ENCODE measurements at regions not wholly inside any gene's neighbourhood (a gene's known extent, or its start where the extent isn't known, plus 50 kb on each side); places are given as distances from the start of the nearest gene placed in this dataset.

DNA sequence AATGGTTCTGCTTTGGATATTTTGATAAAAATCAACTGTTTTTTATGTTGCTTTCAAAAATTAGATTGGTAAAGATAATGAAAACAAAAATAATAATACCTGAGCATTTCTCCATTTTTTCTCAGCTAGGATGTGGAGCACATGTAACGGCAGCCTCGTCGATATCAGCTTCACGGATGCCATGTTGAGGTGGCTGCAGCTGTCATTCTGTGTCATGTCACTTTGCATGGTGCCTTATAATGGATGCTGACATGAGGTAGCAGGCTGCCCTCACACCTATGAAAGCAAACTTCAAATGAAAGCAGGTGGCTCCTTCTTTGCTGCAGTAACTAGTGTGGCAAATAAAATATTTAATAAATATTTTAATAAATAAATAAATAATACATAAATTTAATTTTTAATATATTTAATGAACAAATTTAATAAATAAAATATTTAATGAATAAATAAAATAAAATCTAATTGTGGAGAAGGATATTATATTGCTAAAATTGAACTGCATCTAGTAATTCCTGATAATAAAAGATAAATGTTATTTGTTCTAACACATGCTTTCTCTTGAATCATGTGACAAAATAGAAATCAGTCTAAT is 955.7 kb upstream of the SLC10A2 start:
- DNase-seq: no peak

DNA sequence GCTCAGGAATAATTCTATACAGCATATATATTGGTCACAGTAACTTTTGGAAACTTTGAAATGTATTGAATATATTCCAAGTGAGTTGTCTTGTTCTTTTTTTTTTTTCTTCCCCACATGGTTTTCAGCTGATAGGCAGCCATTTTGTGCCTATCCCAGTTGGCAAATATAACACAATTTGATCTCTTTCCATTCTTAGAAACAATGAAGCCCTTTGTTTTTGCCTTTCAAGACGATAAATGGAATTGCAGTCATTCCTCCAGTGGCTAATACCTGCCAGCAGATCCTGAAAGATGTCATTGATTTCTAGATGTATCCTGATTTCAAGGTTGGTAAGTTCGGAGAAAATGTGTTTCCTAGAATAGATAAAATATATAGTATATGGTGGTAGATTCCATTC is 951.1 kb upstream of the SLC10A2 start:
- no peak for DNase-seq

DNA sequence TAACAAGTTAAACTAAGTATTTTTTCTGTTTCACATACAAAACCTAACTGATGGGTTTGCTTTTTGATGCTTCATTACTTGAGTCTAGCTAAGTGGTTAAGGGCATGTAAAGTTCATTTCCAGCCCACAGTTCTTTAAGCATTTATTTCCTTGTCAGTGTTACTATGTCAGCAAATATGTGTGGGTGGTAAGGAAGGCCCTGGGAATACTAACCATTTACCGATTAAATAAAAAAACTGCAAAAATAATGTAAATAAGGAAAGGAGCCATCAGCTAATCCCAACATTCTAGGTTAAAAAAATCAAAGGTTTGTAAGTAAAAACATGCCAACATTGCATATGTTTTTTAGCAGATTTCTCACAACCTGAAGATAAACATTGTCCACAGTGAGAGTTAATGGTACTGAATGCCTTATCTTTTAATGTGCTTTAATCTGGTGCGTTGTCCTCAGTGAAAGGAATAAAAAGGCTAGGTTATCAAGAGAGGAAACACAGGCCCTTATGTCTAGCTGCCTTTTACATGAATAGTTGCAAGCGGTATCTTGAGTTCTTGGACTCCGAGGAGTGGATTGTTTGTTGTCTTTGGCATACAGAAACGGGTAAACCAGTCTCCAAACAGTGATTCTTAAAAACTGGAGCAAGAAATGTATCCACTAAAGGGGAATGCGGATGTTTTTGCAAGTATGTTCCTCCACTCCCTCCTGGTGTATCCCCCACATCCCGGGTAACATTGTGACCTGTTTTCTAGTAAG is 949.6 kb upstream of the SLC10A2 start:
- no peak for DNase-seq

DNA sequence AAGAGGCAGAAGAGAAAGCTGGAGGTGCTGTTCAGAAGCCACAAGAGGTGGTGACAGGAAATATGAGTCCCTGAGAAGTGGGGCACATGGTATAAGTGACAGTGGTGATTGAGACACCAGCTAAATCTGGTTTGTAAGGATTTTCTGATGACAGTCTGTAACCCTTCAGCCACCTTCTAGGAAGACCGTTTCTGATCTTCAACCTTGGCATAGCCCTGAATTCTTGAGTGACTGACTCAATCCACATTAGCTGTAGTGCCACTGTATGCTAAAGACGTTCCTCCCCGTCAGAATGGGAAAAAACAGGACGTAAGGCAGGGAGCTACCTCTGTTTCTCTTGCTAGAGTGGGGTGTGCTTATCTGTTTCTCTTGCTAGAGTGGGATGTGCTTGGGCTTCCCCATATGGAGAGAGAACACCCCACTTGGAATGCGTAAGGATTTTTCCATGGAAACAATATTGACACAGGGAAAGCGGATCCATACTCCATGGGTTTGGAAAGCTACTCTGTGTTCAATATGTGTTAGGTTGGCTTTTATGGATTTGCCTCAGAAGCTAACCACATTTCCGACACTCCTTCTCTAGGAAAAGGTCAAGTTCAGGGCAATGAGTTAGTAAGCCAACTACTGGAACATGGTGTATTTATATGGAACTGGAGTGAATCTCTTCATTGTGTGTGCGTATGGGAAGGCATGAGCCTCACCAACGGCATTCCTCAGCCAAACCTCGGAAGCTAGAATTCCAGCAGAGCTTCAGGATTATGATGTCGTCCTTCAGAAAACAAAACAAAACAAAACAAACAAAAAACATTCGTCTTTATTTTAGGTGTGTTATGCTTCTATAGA is 948.8 kb upstream of the SLC10A2 start:
- no peak for DNase-seq

DNA sequence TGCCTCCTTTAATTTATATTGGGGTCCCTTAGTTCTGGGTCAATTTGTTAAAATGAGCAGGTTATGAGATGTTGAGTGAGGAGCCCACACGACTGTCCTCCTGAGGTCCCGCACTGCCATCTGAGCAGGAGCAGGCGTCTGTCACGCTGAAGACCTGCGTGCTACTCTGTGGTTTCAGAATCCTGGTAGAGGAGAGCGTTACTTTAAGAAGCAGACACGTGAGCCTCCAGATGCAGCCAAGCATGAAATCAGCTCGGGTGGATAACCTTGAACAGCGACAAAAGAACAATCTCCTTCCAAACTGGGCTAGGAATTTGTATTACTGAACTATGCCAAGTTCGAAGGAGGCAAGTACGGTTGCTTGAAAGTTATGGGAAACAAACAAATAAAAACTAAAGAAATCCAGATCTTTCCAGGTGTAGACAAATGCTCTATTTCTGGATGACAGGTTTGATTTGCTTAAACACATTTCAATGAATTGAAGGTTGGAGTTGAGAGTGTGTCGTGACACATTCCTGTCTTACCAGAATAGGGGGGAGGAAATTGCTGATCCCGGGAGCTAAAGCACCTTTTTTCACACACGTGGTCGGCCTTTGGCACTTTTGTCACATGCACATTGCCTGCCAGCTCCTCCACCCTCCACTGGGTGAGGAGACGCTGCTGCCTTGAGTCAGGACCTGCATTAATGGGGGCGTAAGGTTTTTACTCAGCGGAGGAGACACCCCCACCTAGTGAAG is 945.5 kb upstream of the SLC10A2 start:
- DNase-seq: no peak

DNA sequence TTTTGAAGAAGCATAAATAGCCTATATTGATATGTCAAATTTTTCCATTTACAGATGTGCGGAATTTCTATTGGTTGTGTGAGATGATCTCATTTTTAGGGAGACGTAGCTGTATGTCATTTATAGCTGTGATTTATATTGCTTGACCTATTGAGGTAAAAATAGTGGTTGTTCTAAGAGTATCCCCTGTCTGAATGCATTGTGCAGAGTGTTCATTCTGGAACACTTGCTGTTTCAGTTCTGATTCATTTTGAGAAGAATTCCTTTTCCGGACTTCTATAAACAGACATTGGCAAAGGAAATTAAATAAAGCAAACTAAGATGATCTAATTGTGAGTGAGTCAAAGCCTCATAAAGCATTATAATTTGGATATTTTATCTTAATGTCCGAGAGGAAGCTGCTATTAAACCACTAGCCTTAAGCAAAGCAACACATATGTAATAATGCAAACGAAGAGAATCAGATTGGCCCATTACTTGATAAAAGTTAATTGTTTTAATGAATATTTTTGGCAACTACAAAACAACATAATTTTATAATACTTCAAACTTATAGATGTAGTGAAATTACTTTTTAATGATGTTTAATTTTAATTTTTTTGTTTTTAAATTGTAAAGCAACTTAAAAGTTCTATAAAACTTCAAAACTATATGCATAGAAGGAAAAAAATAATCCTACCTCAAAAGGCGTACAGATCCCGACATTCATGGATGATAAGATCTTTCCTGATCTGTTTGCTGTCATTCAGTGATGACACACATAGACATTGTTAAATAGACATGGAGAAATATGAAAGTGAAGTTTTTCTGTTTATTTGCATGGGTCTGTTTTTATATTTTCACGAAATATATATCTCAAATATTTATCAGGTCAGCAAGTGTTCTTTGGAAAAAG is 942.6 kb upstream of the SLC10A2 start:
- no peak for DNase-seq

DNA sequence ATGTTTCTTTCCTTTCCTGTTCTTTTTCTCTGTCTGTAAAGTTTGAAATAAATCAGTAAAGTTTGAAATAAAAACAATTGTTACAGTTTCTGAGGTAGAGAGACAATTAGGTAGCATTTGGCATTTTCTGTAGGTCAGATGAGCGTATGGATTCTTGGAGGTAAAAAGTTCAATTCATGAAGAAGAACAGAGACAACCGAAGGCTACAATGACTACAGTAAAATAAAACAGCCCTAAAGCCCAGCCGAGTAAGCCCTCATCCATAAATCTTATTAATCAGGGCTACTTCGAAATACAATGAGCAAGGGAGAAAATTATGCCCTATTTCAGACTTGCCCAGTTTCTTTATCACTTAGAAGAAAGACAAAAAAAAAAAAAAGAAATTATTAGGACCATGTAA is 941.9 kb upstream of the SLC10A2 start:
- DNase-seq: no peak

GRCh38 chr13:104006625-104007075 is 940.4 kb upstream of the SLC10A2 start:
- DNase-seq: no peak

DNA sequence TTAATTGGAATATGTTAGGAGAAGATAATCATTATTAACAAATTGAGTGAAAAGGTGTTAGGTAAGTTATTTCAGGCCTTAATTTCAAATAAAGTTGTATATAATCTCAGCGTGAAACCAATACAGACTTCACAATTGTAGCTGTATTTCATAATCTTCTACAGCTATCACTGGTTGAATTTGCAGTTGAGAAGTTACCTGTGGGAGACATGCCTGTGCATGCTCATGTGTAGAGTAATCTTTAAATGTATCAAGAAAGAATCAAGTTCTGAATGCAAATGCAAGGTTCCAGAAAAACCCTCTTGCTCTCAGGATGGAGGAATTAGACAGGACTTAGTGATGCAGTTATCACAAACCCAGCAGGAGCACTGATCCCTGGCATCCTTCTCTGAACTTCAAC is 938.4 kb upstream of the SLC10A2 start:
- DNase-seq: no peak

GRCh38 chr13:104002216-104002615 is 936.0 kb upstream of the SLC10A2 start:
- no peak for DNase-seq

GRCh38 chr13:104001766-104002165 is 935.5 kb upstream of the SLC10A2 start:
- DNase-seq: no peak

DNA sequence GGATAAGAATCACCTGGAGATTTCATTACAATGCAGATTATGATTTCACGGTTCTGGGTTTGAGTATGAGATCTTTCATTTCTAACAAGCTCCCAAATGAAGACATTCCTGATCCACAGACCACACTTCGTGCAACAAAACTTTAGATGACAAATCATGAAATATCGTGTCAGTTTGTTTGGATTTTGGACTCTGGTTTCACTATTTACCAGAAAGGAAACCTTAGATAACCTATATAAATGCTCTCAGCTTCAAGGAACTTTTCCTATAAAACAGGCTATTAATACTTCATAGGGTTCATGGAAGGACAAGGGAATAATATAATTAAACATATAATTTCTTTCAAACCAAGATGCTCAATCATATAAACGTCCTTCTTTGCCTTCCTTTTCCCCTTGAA is 930.5 kb upstream of the SLC10A2 start:
- no peak for DNase-seq

DNA sequence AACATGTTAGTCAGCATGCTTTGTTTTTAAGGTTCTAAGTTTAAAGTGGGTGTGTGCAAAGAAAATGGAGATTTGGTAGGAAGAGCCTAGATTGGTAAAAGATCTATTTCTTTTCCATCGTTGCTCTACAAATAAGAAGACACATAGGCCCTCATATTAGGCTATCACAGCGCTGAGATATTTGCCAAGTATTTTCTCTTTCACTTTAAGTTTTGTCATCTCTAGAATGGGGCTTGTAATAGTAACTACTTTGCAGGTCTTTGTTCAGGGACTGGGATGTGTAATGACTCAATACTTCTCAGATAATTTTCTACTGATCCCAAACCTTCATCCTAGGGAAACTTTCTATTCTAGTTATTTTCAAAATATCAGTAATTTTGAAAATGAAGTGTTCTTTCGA is 917.7 kb upstream of the SLC10A2 start:
- DNase-seq: no peak

- DNase-seq: no peak
Measured at GRCh38 chr13:103976371-103976770, 910.2 kb upstream of the SLC10A2 start.

GRCh38 chr13:103973740-103974139 is 907.5 kb upstream of the SLC10A2 start:
- no peak for DNase-seq

DNA sequence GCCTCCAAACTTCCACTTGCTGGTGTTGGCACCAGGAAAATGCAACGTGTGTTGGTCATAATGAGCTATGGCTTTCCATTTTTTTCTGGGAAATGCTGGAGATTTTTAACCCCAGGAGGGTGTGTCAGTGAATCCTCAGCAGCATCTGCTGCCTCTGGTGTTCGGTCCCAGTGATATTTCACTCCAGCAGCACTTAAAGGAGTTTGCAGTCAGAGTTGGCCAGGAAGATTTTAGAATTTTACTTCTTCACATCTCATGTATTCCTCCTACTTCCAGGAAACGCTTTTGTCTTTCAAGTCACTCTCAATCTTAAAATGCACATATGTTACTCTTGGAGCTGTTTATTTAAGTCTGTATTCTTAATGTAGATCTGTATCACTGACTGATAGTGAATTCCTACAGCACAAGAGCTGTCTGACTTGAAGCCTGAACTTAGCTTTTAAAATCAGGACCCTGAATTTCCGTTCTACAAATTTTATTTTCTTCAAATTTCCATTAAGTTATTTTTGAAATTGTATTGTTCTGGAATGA is 903.4 kb upstream of the SLC10A2 start:
- no peak for DNase-seq

DNA sequence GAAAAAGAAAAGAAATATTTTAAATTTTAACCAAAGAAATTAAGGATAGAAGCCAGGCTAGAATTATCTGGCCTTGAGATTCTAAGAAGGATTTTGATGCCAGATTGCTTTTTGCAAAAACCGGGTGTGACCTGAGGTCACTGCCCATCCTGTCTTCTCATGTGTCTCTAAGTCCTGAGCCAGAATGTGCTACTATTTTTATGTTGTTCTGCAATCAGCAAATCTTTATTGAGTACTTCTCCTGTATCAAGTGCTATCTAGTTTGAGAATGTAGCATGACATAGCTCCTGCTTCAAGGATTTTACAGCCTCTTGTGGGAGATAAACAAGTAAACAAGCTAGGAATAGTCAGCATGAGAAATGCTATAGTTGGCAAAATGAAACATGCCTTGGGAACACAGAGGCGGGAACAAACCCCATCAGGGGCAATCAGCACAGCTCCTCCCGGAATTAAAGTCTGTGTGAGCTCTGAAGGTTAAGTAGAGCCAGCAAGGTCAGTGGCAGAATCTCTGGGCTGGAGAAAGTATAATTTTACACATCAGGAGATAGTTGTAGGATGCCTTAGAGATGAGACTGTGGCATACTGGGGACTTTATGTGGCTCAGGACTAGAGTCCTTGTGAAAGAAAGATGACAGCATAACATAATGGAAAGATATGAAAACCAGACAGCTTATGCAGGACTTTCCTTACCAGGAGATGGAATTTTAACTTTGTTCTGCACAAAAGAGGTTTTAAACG is 899.5 kb upstream of the SLC10A2 start:
- no peak for DNase-seq

DNA sequence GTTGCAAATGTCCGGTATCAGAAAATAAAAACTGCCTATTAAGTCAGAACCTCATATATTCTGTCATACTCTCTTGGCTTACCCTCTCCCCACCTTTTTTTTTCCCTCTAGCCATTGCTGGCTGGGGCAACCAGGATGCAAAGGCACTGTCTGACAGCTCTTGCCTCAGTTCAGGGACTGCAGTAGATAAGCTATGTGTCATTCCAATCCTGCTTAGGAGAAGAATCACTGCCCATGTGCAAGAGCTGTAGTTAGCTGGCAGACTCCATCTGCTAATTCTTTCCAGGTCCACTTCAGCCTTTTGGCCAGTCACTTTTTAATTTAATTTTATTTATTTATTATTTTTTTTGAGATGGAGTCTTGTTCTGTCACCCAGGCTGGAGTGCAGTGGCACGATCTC is 895.6 kb upstream of the SLC10A2 start:
- no peak for DNase-seq

DNA sequence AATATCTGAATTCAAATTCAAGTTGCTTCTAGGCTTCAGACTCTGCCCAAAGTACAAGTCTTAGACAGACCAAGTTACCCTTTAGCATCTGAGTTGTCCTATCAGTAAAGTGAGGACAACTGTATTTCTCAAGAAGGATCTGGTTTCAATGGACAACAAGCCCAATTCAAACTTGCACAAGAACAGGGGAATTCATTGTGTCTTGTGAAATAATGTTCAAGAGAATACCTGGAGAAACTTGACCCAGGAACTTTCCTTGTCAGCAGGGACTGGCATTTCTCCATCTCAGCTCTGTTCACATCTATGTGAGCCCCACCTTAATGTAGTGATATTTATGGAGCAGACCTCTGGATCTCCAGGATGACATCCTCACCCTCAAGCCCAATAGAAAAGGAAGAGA is 894.9 kb upstream of the SLC10A2 start:
- DNase-seq: no peak

DNA sequence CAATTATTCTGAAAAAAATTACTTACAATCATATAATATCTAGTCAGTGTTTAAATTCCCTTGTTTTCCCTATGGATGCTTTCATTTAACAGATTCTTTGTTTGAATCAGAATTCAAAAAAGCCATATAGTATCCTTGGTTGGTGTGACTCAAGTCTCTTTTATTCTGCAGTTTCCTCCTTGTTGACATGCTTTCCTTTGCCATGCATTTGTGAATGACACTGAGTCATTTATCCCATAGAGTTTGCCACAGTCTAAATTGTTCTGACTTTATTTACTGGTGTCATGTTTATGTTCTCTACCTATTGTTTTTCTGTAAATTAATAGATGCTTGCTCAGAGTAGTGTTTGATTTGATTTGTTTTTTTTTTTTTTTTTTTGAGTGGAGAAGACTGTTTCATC is 893.8 kb upstream of the SLC10A2 start:
- DNase-seq: no peak

DNA sequence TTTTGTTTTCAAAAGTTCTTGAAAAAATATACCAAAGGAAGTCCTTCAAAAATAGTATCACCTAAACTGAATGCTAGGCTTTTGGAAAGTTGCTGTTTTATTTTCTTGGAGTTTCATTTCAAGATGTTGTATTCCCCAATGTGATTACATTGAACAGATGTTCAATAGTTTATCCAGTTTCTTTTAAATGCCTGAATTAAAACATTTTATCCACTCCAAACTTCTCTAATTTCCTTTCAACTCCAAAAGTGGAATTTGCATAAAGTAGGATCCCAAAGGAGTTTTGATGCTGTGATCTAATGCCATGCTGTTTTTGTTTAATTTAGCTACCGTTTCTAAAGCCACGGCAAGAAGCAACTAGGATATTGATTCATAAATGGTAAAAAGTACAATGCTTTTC is 892.5 kb upstream of the SLC10A2 start:
- no peak for DNase-seq
